ENCODE measurements at regions not wholly inside any gene's neighbourhood (a gene's known extent, or its start where the extent isn't known, plus 50 kb on each side); places are given as distances from the start of the nearest gene placed in this dataset.

GRCh38 chr20:54361475-54361874 is 113.9 kb upstream of the DOK5 start:
- Histone ChIP-seq H3K9me3 (ENCODE audit: control insufficient read depth, insufficient read depth, low read depth, low read length) (no peaks in the 10 kb centered on the region), H3K27me3 (ENCODE audit: control insufficient read depth, insufficient read depth, low read length) (peaks cover 3% of the 10 kb centered on the region; the same call in 1 of the 2 replicates), H3K36me3 (ENCODE audit: control insufficient read depth, insufficient read depth, low read length) (no peaks in the 10 kb centered on the region), H3K27ac (ENCODE audit: low read length) (no peak overlapping the region), H3K4me3 (ENCODE audit: low read depth in 2 of 2, low read length in 2 of 2) (no peak overlapping the region), H3K4me1 (ENCODE audit: control insufficient read depth, insufficient read depth, low read length) (no peaks in the 10 kb centered on the region)
- DNase-seq (ENCODE audit: low read depth, low spot score) (no peak), ATAC-seq (no peak)
- CTCF ChIA-PET: no interaction called here
- no TSS peak for BruUV-seq (replicated peaks)
- intact Hi-C loops (cut with micrococcal nuclease; ENCODE audit: unreplicated experiment): no loop called here
- in situ Hi-C loops (cut with HindIII; ENCODE audit: low pct_unique_long_range_greater_than_20kb, low sequenced_read_pairs): no loop called here
- POLR2A ChIA-PET: no interaction called here
- TF ChIP-seq CTCF (IDR thresholded peaks at IDR 0.05) (no peak), POLR2AphosphoS5 (IDR thresholded peaks at IDR 0.05; ENCODE audit: low read depth, low read length) (no peak), REST (IDR thresholded peaks at IDR 0.05; ENCODE audit: insufficient read depth in 1 of 2, low read depth in 2 of 2, low read length in 1 of 2) (no peak), SIN3A (IDR thresholded peaks at IDR 0.05; ENCODE audit: borderline replicate concordance, insufficient read depth, low read depth, low read length) (no peak), TCF7L2 (IDR thresholded peaks at IDR 0.05; ENCODE audit: low read depth, low read length) (no peak)

- CTCF ChIA-PET: no interaction called here
Observed at GRCh38 chr20:54362283-54362682, 113.1 kb upstream of the DOK5 start.

More at GRCh38 chr20:54362283-54362682, 113.1 kb upstream of the DOK5 start:
- H3K9me3 ChIP-seq (ENCODE audit: control insufficient read depth, insufficient read depth, low read depth, low read length): no peaks in the 10 kb centered on the region
- no TSS peak for BruUV-seq (replicated peaks)
- H3K4me1 ChIP-seq (ENCODE audit: control insufficient read depth, insufficient read depth, low read length): no peaks in the 10 kb centered on the region
- no peak overlapping the region for H3K4me3 ChIP-seq (ENCODE audit: low read depth in 2 of 2, low read length in 2 of 2)
- DNase-seq (ENCODE audit: low read depth, low spot score) (no peak), ATAC-seq (no peak)
- H3K27ac ChIP-seq (ENCODE audit: low read length): no peak overlapping the region
- TF ChIP-seq POLR2AphosphoS5 (IDR thresholded peaks at IDR 0.05; ENCODE audit: low read depth, low read length): no peak
- no peak for TF ChIP-seq TCF7L2 (IDR thresholded peaks at IDR 0.05; ENCODE audit: low read depth, low read length)
- TF ChIP-seq SIN3A (IDR thresholded peaks at IDR 0.05; ENCODE audit: borderline replicate concordance, insufficient read depth, low read depth, low read length): no peak
- TF ChIP-seq REST (IDR thresholded peaks at IDR 0.05; ENCODE audit: insufficient read depth in 1 of 2, low read depth in 2 of 2, low read length in 1 of 2): no peak
- TF ChIP-seq CTCF (IDR thresholded peaks at IDR 0.05): no peak
- no peaks in the 10 kb centered on the region for H3K36me3 ChIP-seq (ENCODE audit: control insufficient read depth, insufficient read depth, low read length)
- peaks cover 3% of the 10 kb centered on the region; the same call in 1 of the 2 replicates for H3K27me3 ChIP-seq (ENCODE audit: control insufficient read depth, insufficient read depth, low read length)
- in situ Hi-C loops (cut with HindIII; ENCODE audit: low pct_unique_long_range_greater_than_20kb, low sequenced_read_pairs) (no loop called here), intact Hi-C loops (cut with micrococcal nuclease; ENCODE audit: unreplicated experiment) (no loop called here)
- POLR2A ChIA-PET: no interaction called here
